Endodermal cell (in vitro differentiated cells): ENCODE measurements at regions not wholly inside any gene's neighbourhood (a gene's known extent, or its start where the extent isn't known, plus 50 kb on each side); places are given as distances from the start of the nearest gene placed in this dataset.

ENCODE experiments used
- DNase-seq: peaks from one replicate; pipeline ENCODE4 v3.0.0-alpha.2; 2017
- H3K27ac ChIP-seq: 2 replicates; pipeline ENCODE4 v1.5.1; 2013; ENCODE audit warnings: mild to moderate bottlenecking, low read depth, low read length, moderate library complexity
- H3K27me3 ChIP-seq: 2 replicates; pipeline ENCODE4 v1.6.1; 2013; ENCODE audit warnings: mild to moderate bottlenecking, low read length, moderate library complexity; ENCODE audit not compliant: insufficient read depth, control insufficient read depth, poor library complexity, severe bottlenecking
- H3K36me3 ChIP-seq: 2 replicates; pipeline ENCODE4 v1.7.0; 2013; ENCODE audit warnings: mild to moderate bottlenecking, low read length, moderate library complexity; ENCODE audit not compliant: control insufficient read depth, insufficient read depth
- H3K4me1 ChIP-seq: one replicate; pipeline ENCODE4 v1.7.0; 2013; ENCODE audit warnings: low read length; ENCODE audit not compliant: control insufficient read depth, insufficient read depth
- H3K4me3 ChIP-seq: 2 replicates; pipeline ENCODE4 v1.5.1; 2013; ENCODE audit warnings: mild to moderate bottlenecking, low read length, moderate library complexity
- H3K9ac ChIP-seq: 2 replicates; pipeline ENCODE4 v1.6.1; 2013; ENCODE audit warnings: mild to moderate bottlenecking, low read length, moderate library complexity; ENCODE audit not compliant: poor library complexity, severe bottlenecking; ENCODE audit errors: extremely low read depth
- H3K9me3 ChIP-seq: 2 replicates; pipeline ENCODE4 v1.6.1; 2013; ENCODE audit warnings: mild to moderate bottlenecking, low read length, moderate library complexity; ENCODE audit not compliant: control insufficient read depth
- H3K27ac Mint-ChIP-seq: 2 replicates; pipeline ENCODE4 v1.8.0; 2020; ENCODE audit warnings: mixed read lengths
- H3K27me3 Mint-ChIP-seq: 2 replicates; pipeline ENCODE4 v1.8.0; 2021; ENCODE audit warnings: mild to moderate bottlenecking, mixed read lengths; ENCODE audit not compliant: insufficient read depth
- H3K36me3 Mint-ChIP-seq: 2 replicates; pipeline ENCODE4 v1.8.0; 2020; ENCODE audit warnings: low read depth, mixed read lengths
- H3K4me1 Mint-ChIP-seq: 2 replicates; pipeline ENCODE4 v1.8.0; 2020; ENCODE audit warnings: mixed read lengths
- H3K4me3 Mint-ChIP-seq: 2 replicates; pipeline ENCODE4 v1.8.0; 2020; ENCODE audit warnings: mild to moderate bottlenecking, moderate library complexity, mixed read lengths
- H3K9me3 Mint-ChIP-seq: 2 replicates; pipeline ENCODE4 v1.8.0; 2020; ENCODE audit warnings: mild to moderate bottlenecking, mixed read lengths
- WGBS, 2 experiments: methylation state at CpG; one replicate each; pipeline versions ENCODE4 v1.1.5 to v1.1.7; 2013; ENCODE audit warnings: missing lambda C conversion rate in 2 of 2, mixed read lengths in 1 of 2; ENCODE audit not compliant: insufficient coverage in 1 of 2, insufficient read length in 1 of 2; 5-methylcytosine and 5-hydroxymethylcytosine counted together
- TF ChIP-seq, protein P1 (sequence below): fragments of 200-600 bp; sonication (generic); conservative IDR thresholded peaks from 2 replicates; pipeline ENCODE4 v1.5.0; 2021; ENCODE audit warnings: antibody characterized with exemption, mild to moderate bottlenecking

DNA sequence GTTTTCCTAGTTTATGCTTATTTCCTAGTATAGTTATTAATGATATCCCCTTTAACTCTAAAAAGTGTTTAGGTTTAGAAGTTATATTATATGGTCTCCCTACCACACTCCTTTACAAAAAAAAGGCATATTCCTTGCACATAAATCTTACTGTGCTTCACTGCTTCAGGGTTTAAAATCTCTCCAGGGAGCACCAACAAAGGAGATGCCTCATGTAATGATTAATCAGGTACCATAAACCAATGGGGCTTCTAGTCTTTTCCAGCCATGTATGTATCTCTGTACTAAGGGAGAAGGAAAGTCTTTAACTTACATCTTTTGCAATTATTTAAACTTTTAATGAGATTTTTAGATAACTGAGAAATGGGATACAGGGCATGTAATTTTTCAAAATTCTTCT lies 91.5 kb upstream of the RBMS3 start:
- peaks cover 1% of the 10 kb centered on the region for H3K4me1 Mint-ChIP-seq
- no peaks in the 10 kb centered on the region for H3K9me3 ChIP-seq
- H3K27me3 ChIP-seq = peaks cover 13% of the 10 kb centered on the region
- H3K27me3 Mint-ChIP-seq = no peaks in the 10 kb centered on the region
- peaks cover 6% of the 10 kb centered on the region for H3K4me1 ChIP-seq
- TF ChIP-seq, protein P1, sequence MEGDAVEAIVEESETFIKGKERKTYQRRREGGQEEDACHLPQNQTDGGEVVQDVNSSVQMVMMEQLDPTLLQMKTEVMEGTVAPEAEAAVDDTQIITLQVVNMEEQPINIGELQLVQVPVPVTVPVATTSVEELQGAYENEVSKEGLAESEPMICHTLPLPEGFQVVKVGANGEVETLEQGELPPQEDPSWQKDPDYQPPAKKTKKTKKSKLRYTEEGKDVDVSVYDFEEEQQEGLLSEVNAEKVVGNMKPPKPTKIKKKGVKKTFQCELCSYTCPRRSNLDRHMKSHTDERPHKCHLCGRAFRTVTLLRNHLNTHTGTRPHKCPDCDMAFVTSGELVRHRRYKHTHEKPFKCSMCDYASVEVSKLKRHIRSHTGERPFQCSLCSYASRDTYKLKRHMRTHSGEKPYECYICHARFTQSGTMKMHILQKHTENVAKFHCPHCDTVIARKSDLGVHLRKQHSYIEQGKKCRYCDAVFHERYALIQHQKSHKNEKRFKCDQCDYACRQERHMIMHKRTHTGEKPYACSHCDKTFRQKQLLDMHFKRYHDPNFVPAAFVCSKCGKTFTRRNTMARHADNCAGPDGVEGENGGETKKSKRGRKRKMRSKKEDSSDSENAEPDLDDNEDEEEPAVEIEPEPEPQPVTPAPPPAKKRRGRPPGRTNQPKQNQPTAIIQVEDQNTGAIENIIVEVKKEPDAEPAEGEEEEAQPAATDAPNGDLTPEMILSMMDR = no peak
- H3K4me3 Mint-ChIP-seq = no peak overlapping the region
- no peak for DNase-seq
- H3K36me3 ChIP-seq = no peaks in the 10 kb centered on the region
- no peak overlapping the region for H3K27ac ChIP-seq
- no peak overlapping the region for H3K27ac Mint-ChIP-seq
- peaks cover 4% of the 10 kb centered on the region for H3K9me3 Mint-ChIP-seq
- H3K4me3 ChIP-seq = no peak overlapping the region
- no peaks in the 10 kb centered on the region for H3K36me3 Mint-ChIP-seq
- no peak overlapping the region for H3K9ac ChIP-seq

DNA sequence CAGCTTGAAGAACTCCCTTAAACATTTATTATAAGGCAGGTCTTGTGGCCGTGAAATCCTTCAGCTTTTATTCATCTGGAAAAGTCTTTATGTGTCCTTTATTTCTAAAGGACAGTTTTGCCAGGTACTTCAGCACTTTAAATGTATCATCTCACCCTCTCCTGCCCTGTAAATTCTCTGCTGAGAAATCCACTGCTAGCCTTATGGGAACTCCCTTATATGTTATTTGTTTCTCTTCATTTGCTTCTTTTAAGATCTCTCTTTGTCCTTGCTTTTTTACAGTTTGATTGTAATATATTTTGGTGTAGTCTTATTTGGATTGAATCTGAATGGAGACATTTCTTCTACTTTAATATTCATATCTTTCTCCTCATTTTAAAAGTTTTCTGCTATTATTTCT lies 86.7 kb upstream of the RBMS3 start:
- Histone ChIP-seq H3K4me3 (no peak overlapping the region), H3K27ac (no peak overlapping the region), H3K36me3 (no peaks in the 10 kb centered on the region), H3K9me3 (no peaks in the 10 kb centered on the region), H3K4me1 (no peaks in the 10 kb centered on the region), H3K27me3 (peaks cover 5% of the 10 kb centered on the region), H3K9ac (no peak overlapping the region)
- TF ChIP-seq, protein P1 = no peak
- no peaks in the 10 kb centered on the region for H3K4me1 Mint-ChIP-seq
- no peak overlapping the region for H3K4me3 Mint-ChIP-seq
- DNase-seq = no peak
- WGBS, 2 experiments = 92 to 100% methylated on average over 1 of the region's 1 CpG
- H3K36me3 Mint-ChIP-seq = no peaks in the 10 kb centered on the region
- H3K27me3 Mint-ChIP-seq = no peaks in the 10 kb centered on the region
- no peak overlapping the region for H3K27ac Mint-ChIP-seq
- peaks cover 4% of the 10 kb centered on the region for H3K9me3 Mint-ChIP-seq

DNA sequence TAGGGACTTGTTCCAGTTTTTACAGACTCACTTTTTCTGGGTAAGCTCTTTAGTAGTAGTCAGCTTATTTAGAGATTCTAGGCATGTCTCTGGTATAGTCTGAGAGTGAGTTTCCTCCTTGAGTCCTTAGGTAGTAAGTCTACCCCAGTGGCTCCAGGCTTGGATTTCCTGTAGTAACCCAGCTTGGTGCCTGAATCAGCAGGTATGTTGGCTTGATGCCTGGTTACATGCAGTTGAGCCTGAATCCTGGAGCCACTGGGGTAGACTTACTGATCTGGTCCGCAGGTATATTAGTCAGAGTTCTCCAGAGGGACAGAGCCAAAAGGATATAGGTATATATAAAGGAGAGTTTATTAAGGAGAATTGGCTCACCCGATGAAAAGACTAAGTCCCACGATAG lies 85.8 kb upstream of the RBMS3 start:
- Mint-ChIP-seq H3K27me3 (no peaks in the 10 kb centered on the region), H3K36me3 (no peaks in the 10 kb centered on the region), H3K9me3 (peaks cover 4% of the 10 kb centered on the region), H3K27ac (no peak overlapping the region), H3K4me1 (no peaks in the 10 kb centered on the region), H3K4me3 (no peak overlapping the region)
- no peaks in the 10 kb centered on the region for H3K27me3 ChIP-seq
- H3K27ac ChIP-seq = no peak overlapping the region
- H3K9ac ChIP-seq = no peak overlapping the region
- no peaks in the 10 kb centered on the region for H3K9me3 ChIP-seq
- H3K36me3 ChIP-seq = no peaks in the 10 kb centered on the region
- no peak overlapping the region for H3K4me3 ChIP-seq
- 56 to 62% methylated on average over 3 of the region's 3 CpGs for WGBS, 2 experiments
- H3K4me1 ChIP-seq = no peaks in the 10 kb centered on the region
- TF ChIP-seq, protein P1 = no peak
- DNase-seq = no peak
